Upper lobe of left lung (tissue), 6 donors: ENCODE measurements at regions not wholly inside any gene's neighbourhood (a gene's known extent, or its start where the extent isn't known, plus 50 kb on each side); places are given as distances from the start of the nearest gene placed in this dataset.

ENCODE experiments used
- ATAC-seq, 2 donors: fragments of 200-7000 bp; cut with Tn5 transposase; one replicate each; pipeline ENCODE4 v1.9.1; 2022; ENCODE audit warnings: mild to moderate bottlenecking in 2 of 2, moderate library complexity in 2 of 2; ENCODE audit not compliant: low FRiP score in 2 of 2
- DNase-seq, 2 donors: peaks; one replicate each; pipeline ENCODE4 v3.0.0-alpha.2; 2019 to 2020
- H3K27ac ChIP-seq, 4 donors: fragments of 200-600 bp; sonication (generic); one replicate each; pipeline ENCODE4 v1.5.1; 2016 to 2019
- H3K27me3 ChIP-seq, 4 donors: fragments of 200-600 bp; sonication (generic); one replicate each; pipeline ENCODE4 v1.5.1; 2017 to 2019
- H3K36me3 ChIP-seq, 4 donors: fragments of 200-600 bp; sonication (generic); one replicate each; pipeline ENCODE4 v1.5.1; 2016 to 2019
- H3K4me1 ChIP-seq, 4 donors: fragments of 200-600 bp; sonication (generic); one replicate each; pipeline ENCODE4 v1.5.1; 2018 to 2019
- H3K4me3 ChIP-seq, 4 donors: fragments of 200-600 bp; sonication (generic); one replicate each; pipeline ENCODE4 v1.5.1; 2017 to 2019; ENCODE audit warnings: mild to moderate bottlenecking in 2 of 4, moderate library complexity in 1 of 4
- H3K9me3 ChIP-seq, 4 donors: fragments of 200-600 bp; sonication (generic); one replicate each; pipeline ENCODE4 v1.5.1; 2018 to 2019
- CTCF ChIP-seq, 6 experiments: fragments of 450-650 bp in 4 of 6; fragments of 200-600 bp in 2 of 6; sonication (generic) in 2 of 6; IDR thresholded peaks; one replicate each; pipeline ENCODE4 v1.5.1; 2016 to 2019; ENCODE audit warnings: antibody characterized with exemption in 6 of 6
- EP300 ChIP-seq, 4 donors: sonication (generic); formaldehyde crosslinking; IDR thresholded peaks; one replicate each; pipeline ENCODE4 v1.5.1; 2017; ENCODE audit warnings: antibody characterized with exemption in 4 of 4, control low read depth in 2 of 4
- POLR2A ChIP-seq, 4 donors: fragments of 450-650 bp; IDR thresholded peaks; one replicate each; pipeline ENCODE4 v1.5.1; 2016 to 2017; ENCODE audit warnings: antibody characterized with exemption in 4 of 4, mild to moderate bottlenecking in 2 of 4
- POLR2AphosphoS5 ChIP-seq, 2 donors: sonication (generic); formaldehyde crosslinking; IDR thresholded peaks; one replicate each; pipeline ENCODE4 v1.5.1; 2017; ENCODE audit warnings: antibody characterized with exemption in 2 of 2
- WGBS, 2 donors: methylation state at CpG; one replicate each; pipeline ENCODE4 v1.1.5; 2017 to 2018; 5-methylcytosine and 5-hydroxymethylcytosine counted together
- donor health status: DM: no; HTN: no; CAD: no; lungs with moderate emphysema.
- donor health status: DM: no; HTN: yes; CAD: no; lungs with severe emphysema.

GRCh38 chrX:10813761-10814160 is 193.4 kb upstream of the MID1 start:
- WGBS, 2 donors: 74 to 83% methylated on average over 2 of the region's 2 CpGs
- TF ChIP-seq POLR2AphosphoS5 (IDR thresholded peaks at IDR 0.05) (no peak), CTCF (IDR thresholded peaks at IDR 0.05) (no peak), POLR2A (IDR thresholded peaks at IDR 0.05) (no peak), EP300 (IDR thresholded peaks at IDR 0.05) (no peak)

GRCh38 chrX:10818651-10819050 is 198.3 kb upstream of the MID1 start:
- no peak overlapping the region for H3K4me3 ChIP-seq
- DNase-seq: no peak
- H3K4me1 ChIP-seq: no peaks in the 10 kb centered on the region
- no peaks in the 10 kb centered on the region for H3K9me3 ChIP-seq
- no peak for TF ChIP-seq CTCF (IDR thresholded peaks at IDR 0.05)
- TF ChIP-seq POLR2AphosphoS5 (IDR thresholded peaks at IDR 0.05): no peak
- TF ChIP-seq EP300 (IDR thresholded peaks at IDR 0.05): no peak
- no peak for TF ChIP-seq POLR2A (IDR thresholded peaks at IDR 0.05)
- H3K27ac ChIP-seq: no peak overlapping the region
- no peaks in the 10 kb centered on the region for H3K27me3 ChIP-seq
- ATAC-seq: no peak
- no peaks in the 10 kb centered on the region for H3K36me3 ChIP-seq

More at GRCh38 chrX:10813761-10814160, 193.4 kb upstream of the MID1 start:
- H3K36me3 ChIP-seq: no peaks in the 10 kb centered on the region
- ATAC-seq (no peak), DNase-seq (no peak)
- H3K9me3 ChIP-seq: no peaks in the 10 kb centered on the region
- no peaks in the 10 kb centered on the region for H3K27me3 ChIP-seq
- no peak overlapping the region for H3K4me3 ChIP-seq
- H3K4me1 ChIP-seq: no peaks in the 10 kb centered on the region
- no peak overlapping the region for H3K27ac ChIP-seq

GRCh38 chrX:10819973-10820372 is 199.6 kb upstream of the MID1 start:
- no peak overlapping the region for H3K27ac ChIP-seq
- TF ChIP-seq EP300 (IDR thresholded peaks at IDR 0.05): no peak
- TF ChIP-seq POLR2A (IDR thresholded peaks at IDR 0.05): no peak
- no peak for TF ChIP-seq POLR2AphosphoS5 (IDR thresholded peaks at IDR 0.05)
- no peak for TF ChIP-seq CTCF (IDR thresholded peaks at IDR 0.05)
- DNase-seq: no peak
- H3K4me1 ChIP-seq: no peaks in the 10 kb centered on the region
- 50 to 71% methylated on average over 1 of the region's 1 CpG for WGBS, 2 donors
- no peaks in the 10 kb centered on the region for H3K27me3 ChIP-seq
- no peak for ATAC-seq
- H3K9me3 ChIP-seq: no peaks in the 10 kb centered on the region
- no peak overlapping the region for H3K4me3 ChIP-seq
- H3K36me3 ChIP-seq: no peaks in the 10 kb centered on the region

- Histone ChIP-seq H3K4me3 (no peak overlapping the region), H3K4me1 (no peaks in the 10 kb centered on the region), H3K9me3 (no peaks in the 10 kb centered on the region), H3K36me3 (no peaks in the 10 kb centered on the region), H3K27ac (no peak overlapping the region), H3K27me3 (no peaks in the 10 kb centered on the region)
- no peak for ATAC-seq
- 60 to 68% methylated on average over 3 of the region's 3 CpGs for WGBS, 2 donors
- no peak for DNase-seq
- TF ChIP-seq CTCF (IDR thresholded peaks at IDR 0.05) (no peak), EP300 (IDR thresholded peaks at IDR 0.05) (no peak), POLR2AphosphoS5 (IDR thresholded peaks at IDR 0.05) (no peak), POLR2A (IDR thresholded peaks at IDR 0.05) (no peak)
Observed at GRCh38 chrX:10821293-10821692, 200.9 kb upstream of the MID1 start.

- no peaks in the 10 kb centered on the region for H3K9me3 ChIP-seq
- ATAC-seq: no peak
- no peaks in the 10 kb centered on the region for H3K36me3 ChIP-seq
- TF ChIP-seq POLR2AphosphoS5 (IDR thresholded peaks at IDR 0.05) (no peak), POLR2A (IDR thresholded peaks at IDR 0.05) (no peak), EP300 (IDR thresholded peaks at IDR 0.05) (no peak), CTCF (IDR thresholded peaks at IDR 0.05) (no peak)
- 78 to 96% methylated on average over 5 of the region's 5 CpGs for WGBS, 2 donors
- H3K27me3 ChIP-seq: no peaks in the 10 kb centered on the region
- no peak for DNase-seq
- no peaks in the 10 kb centered on the region for H3K4me1 ChIP-seq
- no peak overlapping the region for H3K27ac ChIP-seq
- H3K4me3 ChIP-seq: no peak overlapping the region
Observed at GRCh38 chrX:10828036-10828435, 207.7 kb upstream of the MID1 start.
